Left lung (tissue), 4 donors: ENCODE measurements at regions not wholly inside any gene's neighbourhood (a gene's known extent, or its start where the extent isn't known, plus 50 kb on each side); places are given as distances from the start of the nearest gene placed in this dataset.

Experiments
- ATAC-seq: fragments of 200-7000 bp; cut with Tn5 transposase; one replicate; pipeline ENCODE4 v1.9.1; 2020; ENCODE audit warnings: moderate library complexity
- DNase-seq, 4 donors: peaks; one replicate each; pipeline ENCODE4 v3.0.0-alpha.2; 2013 to 2020
- H3K27ac ChIP-seq, 2 donors: fragments of 200-600 bp; sonication (generic) in 1 of 2; one replicate each; pipeline versions ENCODE4 v1.5.0 to v1.8.0; 2020 to 2021
- H3K27me3 ChIP-seq, 2 donors: fragments of 200-600 bp; sonication (generic) in 1 of 2; one replicate each; pipeline versions ENCODE4 v1.5.0 to v1.8.0; 2020 to 2021
- H3K36me3 ChIP-seq, 2 donors: fragments of 200-600 bp; sonication (generic) in 1 of 2; one replicate each; pipeline versions ENCODE4 v1.5.0 to v1.8.0; 2020 to 2021
- H3K4me1 ChIP-seq, 2 donors: fragments of 200-600 bp; one replicate each; pipeline ENCODE4 v1.8.0; 2021
- H3K4me3 ChIP-seq, 2 donors: fragments of 200-600 bp; sonication (generic) in 1 of 2; one replicate each; pipeline versions ENCODE4 v1.5.0 to v1.8.0; 2020 to 2021; ENCODE audit warnings: mild to moderate bottlenecking in 1 of 2
- H3K9me3 ChIP-seq, 2 donors: fragments of 200-600 bp; sonication (generic) in 1 of 2; one replicate each; pipeline versions ENCODE4 v1.5.0 to v1.8.0; 2020 to 2021
- intact Hi-C, 2 donors: fragments of 100-400 bp; cut with DNase I; formaldehyde crosslinking; loops; one replicate each; pipeline versions ENCODE4 v1.11.2 to v1.14.2; 2022
- TF ChIP-seq, protein P1 (sequence below), 2 donors: fragments of 200-600 bp; sonication (generic) in 1 of 2; IDR thresholded peaks; one replicate each; pipeline versions ENCODE4 v1.5.0 to v1.8.0; 2021; ENCODE audit warnings: antibody characterized with exemption in 2 of 2
- donor health status: DM: no; HTN: yes; CAD: no.
- donor health status: DM: no; HTN: no; CAD: no.

DNA sequence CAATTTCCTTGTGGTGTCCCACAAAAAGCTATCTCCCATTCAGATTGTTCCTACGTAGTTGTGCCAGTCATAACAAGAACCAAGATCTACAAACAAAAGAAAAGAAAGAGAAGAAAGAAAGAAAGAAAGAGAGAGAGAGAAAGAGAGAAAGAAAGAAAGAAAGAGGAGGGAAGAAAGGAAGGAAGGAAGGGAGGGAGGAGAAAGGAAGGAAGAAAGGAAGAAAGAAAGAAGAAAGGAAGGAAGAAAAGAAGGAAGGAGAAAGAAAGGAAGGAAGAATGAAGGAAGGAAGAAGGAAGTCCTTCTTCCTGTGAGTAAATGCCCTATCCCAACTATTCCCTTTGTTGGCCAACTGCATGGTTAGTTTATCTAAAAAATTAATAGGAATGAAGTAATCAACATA lies 366.0 kb downstream of the DHRSX start:
- DNase-seq (no peak), ATAC-seq (no peak)
- H3K27me3 ChIP-seq: no peaks in the 10 kb centered on the region
- no peaks in the 10 kb centered on the region for H3K36me3 ChIP-seq
- peaks cover 0 to 4% of the 10 kb centered on the region in 2 donors for H3K9me3 ChIP-seq
- intact Hi-C loops: no loop called here
- H3K4me1 ChIP-seq: no peaks in the 10 kb centered on the region
- no peak overlapping the region for H3K27ac ChIP-seq
- no peak overlapping the region for H3K4me3 ChIP-seq
- TF ChIP-seq, protein P1, sequence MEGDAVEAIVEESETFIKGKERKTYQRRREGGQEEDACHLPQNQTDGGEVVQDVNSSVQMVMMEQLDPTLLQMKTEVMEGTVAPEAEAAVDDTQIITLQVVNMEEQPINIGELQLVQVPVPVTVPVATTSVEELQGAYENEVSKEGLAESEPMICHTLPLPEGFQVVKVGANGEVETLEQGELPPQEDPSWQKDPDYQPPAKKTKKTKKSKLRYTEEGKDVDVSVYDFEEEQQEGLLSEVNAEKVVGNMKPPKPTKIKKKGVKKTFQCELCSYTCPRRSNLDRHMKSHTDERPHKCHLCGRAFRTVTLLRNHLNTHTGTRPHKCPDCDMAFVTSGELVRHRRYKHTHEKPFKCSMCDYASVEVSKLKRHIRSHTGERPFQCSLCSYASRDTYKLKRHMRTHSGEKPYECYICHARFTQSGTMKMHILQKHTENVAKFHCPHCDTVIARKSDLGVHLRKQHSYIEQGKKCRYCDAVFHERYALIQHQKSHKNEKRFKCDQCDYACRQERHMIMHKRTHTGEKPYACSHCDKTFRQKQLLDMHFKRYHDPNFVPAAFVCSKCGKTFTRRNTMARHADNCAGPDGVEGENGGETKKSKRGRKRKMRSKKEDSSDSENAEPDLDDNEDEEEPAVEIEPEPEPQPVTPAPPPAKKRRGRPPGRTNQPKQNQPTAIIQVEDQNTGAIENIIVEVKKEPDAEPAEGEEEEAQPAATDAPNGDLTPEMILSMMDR (IDR thresholded peaks at IDR 0.05): no peak
